ENCODE measurements at regions not wholly inside any gene's neighbourhood (a gene's known extent, or its start where the extent isn't known, plus 50 kb on each side); places are given as distances from the start of the nearest gene placed in this dataset.

- Histone ChIP-seq H4K20me1 (replicated peaks; ENCODE audit: control insufficient read depth, extremely low read depth, insufficient read depth, low read length) (no peaks in the 10 kb centered on the region), H3K9me3 (replicated peaks; ENCODE audit: control insufficient read depth, insufficient read depth, low read length) (peaks cover 4% of the 10 kb centered on the region), H3K4me3 (replicated peaks in 1 of 3; ENCODE audit: insufficient read depth in 1 of 3, low read depth in 1 of 3, low read length in 3 of 3) (no peak overlapping the region), H3K36me3 (ENCODE audit: control insufficient read depth in 2 of 2, extremely low read depth in 1 of 2, insufficient read depth in 2 of 2, low read length in 2 of 2) (no peaks in the 10 kb centered on the region), H3K4me1 (ENCODE audit: control insufficient read depth, extremely low read depth, insufficient read depth, low read length) (no peaks in the 10 kb centered on the region), H3K27ac (ENCODE audit: insufficient read depth, low read depth, low read length) (no peak overlapping the region), H3K9ac (replicated peaks; ENCODE audit: extremely low read depth, insufficient read depth, low read length) (no peak overlapping the region), H2AFZ (ENCODE audit: low read depth, low read length) (no peak overlapping the region), H3K4me2 (ENCODE audit: insufficient read depth, low read length) (no peak overlapping the region), H3K79me2 (ENCODE audit: control insufficient read depth, insufficient read depth, low read length) (no peaks in the 10 kb centered on the region), H3K27me3 (ENCODE audit: control insufficient read depth in 2 of 2, insufficient read depth in 2 of 2, low read length in 2 of 2) (no peaks in the 10 kb centered on the region), H3K9me1 (replicated peaks; ENCODE audit: control insufficient read depth, extremely low read depth, insufficient read depth, low read length) (no peaks in the 10 kb centered on the region)
- no peak for TF ChIP-seq JUN (IDR thresholded peaks at IDR 0.05; ENCODE audit: borderline replicate concordance, insufficient read depth, insufficient read length, low read depth)
- no peak for TF ChIP-seq MYC (IDR thresholded peaks at IDR 0.05; ENCODE audit: low read depth, low read length)
- TF ChIP-seq, protein P1, sequence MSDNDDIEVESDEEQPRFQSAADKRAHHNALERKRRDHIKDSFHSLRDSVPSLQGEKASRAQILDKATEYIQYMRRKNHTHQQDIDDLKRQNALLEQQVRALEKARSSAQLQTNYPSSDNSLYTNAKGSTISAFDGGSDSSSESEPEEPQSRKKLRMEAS (IDR thresholded peaks at IDR 0.05; ENCODE audit: insufficient read depth, insufficient read length): no peak
- TF ChIP-seq, protein P2, sequence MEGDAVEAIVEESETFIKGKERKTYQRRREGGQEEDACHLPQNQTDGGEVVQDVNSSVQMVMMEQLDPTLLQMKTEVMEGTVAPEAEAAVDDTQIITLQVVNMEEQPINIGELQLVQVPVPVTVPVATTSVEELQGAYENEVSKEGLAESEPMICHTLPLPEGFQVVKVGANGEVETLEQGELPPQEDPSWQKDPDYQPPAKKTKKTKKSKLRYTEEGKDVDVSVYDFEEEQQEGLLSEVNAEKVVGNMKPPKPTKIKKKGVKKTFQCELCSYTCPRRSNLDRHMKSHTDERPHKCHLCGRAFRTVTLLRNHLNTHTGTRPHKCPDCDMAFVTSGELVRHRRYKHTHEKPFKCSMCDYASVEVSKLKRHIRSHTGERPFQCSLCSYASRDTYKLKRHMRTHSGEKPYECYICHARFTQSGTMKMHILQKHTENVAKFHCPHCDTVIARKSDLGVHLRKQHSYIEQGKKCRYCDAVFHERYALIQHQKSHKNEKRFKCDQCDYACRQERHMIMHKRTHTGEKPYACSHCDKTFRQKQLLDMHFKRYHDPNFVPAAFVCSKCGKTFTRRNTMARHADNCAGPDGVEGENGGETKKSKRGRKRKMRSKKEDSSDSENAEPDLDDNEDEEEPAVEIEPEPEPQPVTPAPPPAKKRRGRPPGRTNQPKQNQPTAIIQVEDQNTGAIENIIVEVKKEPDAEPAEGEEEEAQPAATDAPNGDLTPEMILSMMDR (IDR thresholded peaks at IDR 0.05; ENCODE audit: extremely low read depth in 1 of 2, insufficient read depth in 1 of 2, low read depth in 1 of 2, low read length in 2 of 2): no peak
- no peak for TF ChIP-seq FOS (IDR thresholded peaks at IDR 0.05; ENCODE audit: borderline replicate concordance, insufficient read depth, low read length)
- no peak for TF ChIP-seq POLR2AphosphoS5 (IDR thresholded peaks at IDR 0.05; ENCODE audit: insufficient read depth, low read depth, low read length)
- no peak for TF ChIP-seq EZH2 (IDR thresholded peaks at IDR 0.05; ENCODE audit: borderline replicate concordance, low read depth, low read length, severe bottlenecking)
- no peak for TF ChIP-seq POLR2A (IDR thresholded peaks at IDR 0.05; ENCODE audit: low read depth, low read length)
- TF ChIP-seq GATA2 (IDR thresholded peaks at IDR 0.05; ENCODE audit: insufficient read depth, insufficient read length, low read depth, low read length): no peak
- DNase-seq (ENCODE audit: low read depth, low spot score) (no peak), FAIRE-seq (no peak)
- POLR2A ChIA-PET: no interaction called here
- CTCF ChIA-PET: no interaction called here
- intact Hi-C loops (cut with micrococcal nuclease): no loop called here
- no TSS peak for BruUV-seq (replicated peaks)
- dilution Hi-C loops (cut with MboI; ENCODE audit: extremely low pct_ligation_motif_present, low sequenced_read_pairs): no loop called here
Measured at GRCh38 chr5:2113348-2114131, 230.8 kb upstream of the IRX4 start.

Measured in endothelial cell of umbilical vein (primary cell).